ENCODE measurements at regions not wholly inside any gene's neighbourhood (a gene's known extent, or its start where the extent isn't known, plus 50 kb on each side); places are given as distances from the start of the nearest gene placed in this dataset.

DNA sequence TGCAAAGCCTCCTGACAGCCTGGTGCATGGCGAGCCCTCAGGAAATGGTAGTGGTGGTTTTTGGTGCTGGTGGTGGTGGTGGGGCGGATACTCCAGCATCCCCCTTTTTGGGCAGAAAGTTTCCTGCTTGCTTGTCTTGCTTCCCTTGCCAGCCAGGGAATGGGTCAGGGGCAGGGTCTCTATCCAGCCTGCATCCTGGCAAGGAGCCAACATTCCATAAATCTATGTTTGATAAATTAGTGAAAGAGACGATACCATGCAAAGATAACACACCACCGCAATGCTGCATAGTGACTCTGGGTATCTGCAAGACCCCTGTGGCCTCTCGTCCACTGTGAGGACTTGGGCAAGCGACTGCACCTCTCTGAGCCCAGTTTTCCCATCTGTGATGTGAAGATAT, 246.2 kb downstream of the LRFN2 start:
- ChIA-PET POLR2A (no interaction called here), CTCF (interaction anchor here (1.6 kb wide), 1 partner anchor 12 kb away, joined by 3 read pairs; no protein-coding TSS in a partner anchor)
- no peak for TF ChIP-seq ELF4 (IDR thresholded peaks at IDR 0.05)
- TF ChIP-seq FOXK2 (IDR thresholded peaks at IDR 0.05): no peak
- TF ChIP-seq SP1 (IDR thresholded peaks at IDR 0.05): no peak
- TF ChIP-seq, protein P1, sequence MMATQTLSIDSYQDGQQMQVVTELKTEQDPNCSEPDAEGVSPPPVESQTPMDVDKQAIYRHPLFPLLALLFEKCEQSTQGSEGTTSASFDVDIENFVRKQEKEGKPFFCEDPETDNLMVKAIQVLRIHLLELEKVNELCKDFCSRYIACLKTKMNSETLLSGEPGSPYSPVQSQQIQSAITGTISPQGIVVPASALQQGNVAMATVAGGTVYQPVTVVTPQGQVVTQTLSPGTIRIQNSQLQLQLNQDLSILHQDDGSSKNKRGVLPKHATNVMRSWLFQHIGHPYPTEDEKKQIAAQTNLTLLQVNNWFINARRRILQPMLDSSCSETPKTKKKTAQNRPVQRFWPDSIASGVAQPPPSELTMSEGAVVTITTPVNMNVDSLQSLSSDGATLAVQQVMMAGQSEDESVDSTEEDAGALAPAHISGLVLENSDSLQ (IDR thresholded peaks at IDR 0.05): no peak
- no peak for TF ChIP-seq FOXM1 (IDR thresholded peaks at IDR 0.05; ENCODE audit: borderline replicate concordance)
- no peak for TF ChIP-seq NFRKB (IDR thresholded peaks at IDR 0.05)
- no peak for TF ChIP-seq CTBP1 (IDR thresholded peaks at IDR 0.05; ENCODE audit: borderline replicate concordance)
- TF ChIP-seq FOXA1 (IDR thresholded peaks at IDR 0.05): no peak
- no peak for TF ChIP-seq LEF1 (IDR thresholded peaks at IDR 0.05; ENCODE audit: borderline replicate concordance)
- no peak for TF ChIP-seq ZNF384 (IDR thresholded peaks at IDR 0.05)
- no peak for TF ChIP-seq HDGF (IDR thresholded peaks at IDR 0.05; ENCODE audit: borderline replicate concordance)
- TF ChIP-seq ARNT (IDR thresholded peaks at IDR 0.05): no peak
- no peak for TF ChIP-seq L3MBTL2 (conservative IDR thresholded peaks at IDR 0.05)
- TF ChIP-seq TARDBP (IDR thresholded peaks at IDR 0.05): no peak
- TF ChIP-seq SUZ12 (IDR thresholded peaks at IDR 0.05): no peak
- no peak for TF ChIP-seq BHLHE40 (IDR thresholded peaks at IDR 0.05; ENCODE audit: borderline replicate concordance)
- DNase-seq (ENCODE audit: extremely low spot score): no peak

- DNase-seq (ENCODE audit: extremely low spot score): no peak
- CTCF ChIA-PET: interaction anchor here (1.6 kb wide), 1 partner anchor 12 kb away, joined by 3 read pairs; no protein-coding TSS in a partner anchor
- no peak for TF ChIP-seq FOXA1 (IDR thresholded peaks at IDR 0.05)
- TF ChIP-seq HDGF (IDR thresholded peaks at IDR 0.05; ENCODE audit: borderline replicate concordance): no peak
- no peak for TF ChIP-seq ZNF384 (IDR thresholded peaks at IDR 0.05)
- no peak for TF ChIP-seq FOXM1 (IDR thresholded peaks at IDR 0.05; ENCODE audit: borderline replicate concordance)
- TF ChIP-seq NFRKB (IDR thresholded peaks at IDR 0.05): no peak
- no peak for TF ChIP-seq SP1 (IDR thresholded peaks at IDR 0.05)
- no peak for TF ChIP-seq LEF1 (IDR thresholded peaks at IDR 0.05; ENCODE audit: borderline replicate concordance)
- no peak for TF ChIP-seq ARNT (IDR thresholded peaks at IDR 0.05)
- POLR2A ChIA-PET: no interaction called here
Observed at GRCh38 chr6:40340196-40340595, 247.0 kb downstream of the LRFN2 start.

DNA sequence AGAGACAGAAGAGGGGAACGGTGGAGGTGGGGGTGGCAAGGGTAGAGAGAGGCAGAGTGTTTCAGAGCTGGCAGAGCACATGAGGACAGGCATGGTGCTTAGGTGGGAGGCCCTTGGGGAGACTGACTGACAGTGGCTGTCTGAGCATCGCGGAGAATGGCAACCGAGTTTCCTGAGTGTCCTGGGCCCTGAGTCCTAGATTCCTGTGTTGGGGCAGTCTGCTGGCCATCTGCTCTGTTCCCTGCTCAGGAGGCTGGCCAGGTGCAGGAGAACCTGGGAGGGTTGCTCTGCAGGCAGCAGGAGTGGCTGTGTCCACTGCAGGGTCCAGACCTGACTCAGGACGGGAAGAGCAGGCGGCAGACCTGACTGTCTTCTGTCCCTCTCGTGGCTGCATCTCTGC, 248.9 kb downstream of the LRFN2 start:
- TF ChIP-seq FOXM1 (IDR thresholded peaks at IDR 0.05; ENCODE audit: borderline replicate concordance) (no peak), ELF4 (IDR thresholded peaks at IDR 0.05) (no peak), NFRKB (IDR thresholded peaks at IDR 0.05) (no peak), HDGF (IDR thresholded peaks at IDR 0.05; ENCODE audit: borderline replicate concordance) (no peak), FOXA1 (IDR thresholded peaks at IDR 0.05) (no peak), FOXK2 (IDR thresholded peaks at IDR 0.05) (no peak), SUZ12 (IDR thresholded peaks at IDR 0.05) (no peak), CTBP1 (IDR thresholded peaks at IDR 0.05; ENCODE audit: borderline replicate concordance) (no peak), BHLHE40 (IDR thresholded peaks at IDR 0.05; ENCODE audit: borderline replicate concordance) (no peak), LEF1 (IDR thresholded peaks at IDR 0.05; ENCODE audit: borderline replicate concordance) (no peak), TARDBP (IDR thresholded peaks at IDR 0.05) (no peak), ZNF384 (IDR thresholded peaks at IDR 0.05) (no peak), SP1 (IDR thresholded peaks at IDR 0.05) (no peak), L3MBTL2 (conservative IDR thresholded peaks at IDR 0.05) (no peak), ARNT (IDR thresholded peaks at IDR 0.05) (no peak)
- TF ChIP-seq, protein P1 (IDR thresholded peaks at IDR 0.05): no peak
- POLR2A ChIA-PET: no interaction called here
- no peak for DNase-seq (ENCODE audit: extremely low spot score)
- CTCF ChIA-PET: no interaction called here

- POLR2A ChIA-PET: no interaction called here
- TF ChIP-seq NFRKB (IDR thresholded peaks at IDR 0.05): no peak
- CTCF ChIA-PET: interaction anchor here (0.5 to 1.1 kb wide), 3 partner anchors 9 to 414 kb away, joined by 3 to 4 read pairs (median 3); no protein-coding TSS in a partner anchor
- DNase-seq (ENCODE audit: extremely low spot score): no peak
Observed at GRCh38 chr6:40336940-40337760, 250.0 kb downstream of the LRFN2 start.

DNA sequence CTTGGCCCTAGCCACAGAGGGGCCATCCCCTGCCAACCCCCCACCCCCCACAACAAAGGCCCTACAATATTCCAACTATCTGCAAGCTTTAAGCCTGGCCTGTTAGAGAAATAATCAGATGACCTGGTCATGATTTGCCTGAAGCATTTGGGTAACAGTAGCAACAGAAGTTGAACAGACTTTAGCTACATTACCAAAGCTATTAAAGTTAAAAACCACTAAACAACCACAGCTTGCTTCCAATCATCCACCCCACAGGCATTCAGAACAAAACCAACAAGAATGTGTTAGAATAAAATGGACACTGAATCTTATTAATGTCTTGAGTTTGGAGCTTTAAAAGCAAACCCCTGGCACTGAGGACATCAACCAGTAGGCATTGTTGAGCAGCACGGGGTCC, 250.9 kb downstream of the LRFN2 start:
- POLR2A ChIA-PET: no interaction called here
- TF ChIP-seq L3MBTL2 (conservative IDR thresholded peaks at IDR 0.05) (no peak), HDGF (IDR thresholded peaks at IDR 0.05; ENCODE audit: borderline replicate concordance) (no peak)
- no peak for DNase-seq (ENCODE audit: extremely low spot score)
- CTCF ChIA-PET: no interaction called here

GRCh38 chr6:40334496-40335270, 252.5 kb downstream of the LRFN2 start:
- TF ChIP-seq ELF4 (IDR thresholded peaks at IDR 0.05) (no peak), FOXM1 (IDR thresholded peaks at IDR 0.05; ENCODE audit: borderline replicate concordance) (no peak), HDGF (IDR thresholded peaks at IDR 0.05; ENCODE audit: borderline replicate concordance) (no peak), SUZ12 (IDR thresholded peaks at IDR 0.05) (no peak), ARNT (IDR thresholded peaks at IDR 0.05) (no peak), CTBP1 (IDR thresholded peaks at IDR 0.05; ENCODE audit: borderline replicate concordance) (no peak), FOXK2 (IDR thresholded peaks at IDR 0.05) (no peak)
- ChIA-PET CTCF (no interaction called here), POLR2A (no interaction called here)
- no peak for DNase-seq (ENCODE audit: extremely low spot score)
